Iris pigment epithelial cell (primary cell): ENCODE measurements at regions not wholly inside any gene's neighbourhood (a gene's known extent, or its start where the extent isn't known, plus 50 kb on each side); places are given as distances from the start of the nearest gene placed in this dataset.
"Not testable (repeated sequence)": the region's sequence is repeated elsewhere in the genome, so short reads cannot be mapped to it uniquely, and the experiment has no call there.

Experiments used
- DNase-seq: peaks from one replicate; pipeline ENCODE4 v3.0.0-alpha.2; 2011; ENCODE audit warnings: low read depth

GRCh38 chr12:67042697-67043131 is 226.4 kb upstream of the CAND1 start:
- peak; percentile 35 for DNase-seq

GRCh38 chr12:67043771-67044170 is 225.4 kb upstream of the CAND1 start:
- DNase-seq, result no peak

GRCh38 chr12:67045650-67046049 is 223.5 kb upstream of the CAND1 start:
- no peak for DNase-seq

- DNase-seq, result no peak
These were observed 223.1 kb upstream of the CAND1 start for GRCh38 chr12:67046062-67046461.

GRCh38 chr12:67047634-67048033 is 221.5 kb upstream of the CAND1 start:
- no peak for DNase-seq

GRCh38 chr12:67048371-67048770 is 220.8 kb upstream of the CAND1 start:
- DNase-seq, result no peak

- DNase-seq, result not testable (repeated sequence)
These were observed 220.0 kb upstream of the CAND1 start for GRCh38 chr12:67049199-67049598.

- DNase-seq, result peak; percentile 17
These were observed 216.2 kb upstream of the CAND1 start for GRCh38 chr12:67052981-67053380.

GRCh38 chr12:67056329-67056728 is 212.8 kb upstream of the CAND1 start:
- DNase-seq, result no peak

GRCh38 chr12:67057072-67057471 is 212.1 kb upstream of the CAND1 start:
- DNase-seq, result no peak

GRCh38 chr12:67062193-67062592 is 207.0 kb upstream of the CAND1 start:
- DNase-seq, result no peak

- DNase-seq, result no peak
These were observed 201.5 kb upstream of the CAND1 start for GRCh38 chr12:67067453-67068203.

- DNase-seq, result no peak
These were observed 200.9 kb upstream of the CAND1 start for GRCh38 chr12:67068204-67068731.

GRCh38 chr12:67068761-67069450 is 200.3 kb upstream of the CAND1 start:
- DNase-seq, result peak; percentile 38

GRCh38 chr12:67069451-67070306 is 199.5 kb upstream of the CAND1 start:
- DNase-seq, result no peak

GRCh38 chr12:67070307-67070600 is 198.9 kb upstream of the CAND1 start:
- DNase-seq, result no peak

GRCh38 chr12:67070604-67071003 is 198.6 kb upstream of the CAND1 start:
- DNase-seq, result no peak

GRCh38 chr12:67072281-67072680 is 196.9 kb upstream of the CAND1 start:
- not testable (repeated sequence) for DNase-seq

- DNase-seq, result no peak
These were observed 195.8 kb upstream of the CAND1 start for GRCh38 chr12:67073336-67073735.

GRCh38 chr12:67074072-67074471 is 195.1 kb upstream of the CAND1 start:
- DNase-seq, result no peak

GRCh38 chr12:67077617-67078016 is 191.5 kb upstream of the CAND1 start:
- DNase-seq, result peak; percentile 69

- DNase-seq, result no peak
These were observed 190.2 kb upstream of the CAND1 start for GRCh38 chr12:67078957-67079356.

- no peak for DNase-seq
These were observed 188.5 kb upstream of the CAND1 start for GRCh38 chr12:67080637-67081036.
